Mesothelial cell of epicardium (in vitro differentiated cells): ENCODE measurements at regions not wholly inside any gene's neighbourhood (a gene's known extent, or its start where the extent isn't known, plus 50 kb on each side); places are given as distances from the start of the nearest gene placed in this dataset.

Experiments
- DNase-seq, 2 experiments: peaks; one replicate each; pipeline ENCODE4 v3.0.0; 2021; ENCODE audit warnings: low spot score in 2 of 2; ENCODE audit not compliant: unreplicated experiment in 2 of 2
- H3K27ac Mint-ChIP-seq: 2 replicates; pipeline ENCODE4 v1.8.0; 2021; ENCODE audit warnings: mixed read lengths
- H3K27me3 Mint-ChIP-seq: 2 replicates; pipeline ENCODE4 v1.8.0; 2021; ENCODE audit warnings: low read depth, mixed read lengths
- H3K36me3 Mint-ChIP-seq: 2 replicates; pipeline ENCODE4 v1.8.0; 2021; ENCODE audit warnings: mixed read lengths
- H3K4me1 Mint-ChIP-seq: 2 replicates; pipeline ENCODE4 v1.8.0; 2021; ENCODE audit warnings: mixed read lengths
- H3K4me3 Mint-ChIP-seq: 2 replicates; pipeline ENCODE4 v1.8.0; 2021; ENCODE audit warnings: mild to moderate bottlenecking, moderate library complexity, mixed read lengths
- H3K9me3 Mint-ChIP-seq: 2 replicates; pipeline ENCODE4 v1.8.0; 2021; ENCODE audit warnings: mixed read lengths
- CTCF ChIP-seq: fragments of 200-600 bp; sonication (generic); IDR thresholded peaks from one replicate; pipeline ENCODE4 v1.5.0; 2021; ENCODE audit warnings: antibody characterized with exemption; ENCODE audit not compliant: unreplicated experiment

- Mint-ChIP-seq H3K36me3 (no peaks in the 10 kb centered on the region), H3K9me3 (no peaks in the 10 kb centered on the region), H3K4me3 (no peak overlapping the region), H3K27me3 (no peaks in the 10 kb centered on the region), H3K27ac (peak overlapping the region; percentile 30), H3K4me1 (peaks cover 16% of the 10 kb centered on the region)
- DNase-seq, result no peak
- TF ChIP-seq CTCF, result no peak
Observed at GRCh38 chr5:74105126-74105780, 479.3 kb downstream of the ARHGEF28 start.

GRCh38 chr5:74103131-74104023, 477.4 kb downstream of the ARHGEF28 start:
- Mint-ChIP-seq H3K9me3 (peaks cover 8% of the 10 kb centered on the region), H3K4me1 (peaks cover 18% of the 10 kb centered on the region), H3K27me3 (no peaks in the 10 kb centered on the region), H3K27ac (no peak overlapping the region), H3K36me3 (no peaks in the 10 kb centered on the region), H3K4me3 (no peak overlapping the region)
- DNase-seq, result no peak
- TF ChIP-seq CTCF, result no peak

- Mint-ChIP-seq H3K36me3 (no peaks in the 10 kb centered on the region), H3K4me1 (peaks cover 15% of the 10 kb centered on the region), H3K4me3 (no peak overlapping the region), H3K27me3 (no peaks in the 10 kb centered on the region), H3K9me3 (peaks cover 8% of the 10 kb centered on the region), H3K27ac (peak overlapping the region; percentile 50)
- TF ChIP-seq CTCF, result no peak
- DNase-seq, result no peak
Observed at GRCh38 chr5:74100268-74100665, 474.3 kb downstream of the ARHGEF28 start.

GRCh38 chr5:74099538-74100267, 473.7 kb downstream of the ARHGEF28 start:
- peaks cover 12% of the 10 kb centered on the region for H3K4me1 Mint-ChIP-seq
- no peak for TF ChIP-seq CTCF
- no peak overlapping the region for H3K27ac Mint-ChIP-seq
- no peaks in the 10 kb centered on the region for H3K27me3 Mint-ChIP-seq
- H3K9me3 Mint-ChIP-seq, result peaks cover 8% of the 10 kb centered on the region
- H3K36me3 Mint-ChIP-seq, result no peaks in the 10 kb centered on the region
- DNase-seq, result no peak
- H3K4me3 Mint-ChIP-seq, result no peak overlapping the region

GRCh38 chr5:74098941-74099340, 472.9 kb downstream of the ARHGEF28 start:
- no peak for TF ChIP-seq CTCF
- peaks cover 8% of the 10 kb centered on the region for H3K9me3 Mint-ChIP-seq
- no peak for DNase-seq
- no peaks in the 10 kb centered on the region for H3K36me3 Mint-ChIP-seq
- no peak overlapping the region for H3K4me3 Mint-ChIP-seq
- H3K4me1 Mint-ChIP-seq, result peaks cover 14% of the 10 kb centered on the region
- no peaks in the 10 kb centered on the region for H3K27me3 Mint-ChIP-seq
- H3K27ac Mint-ChIP-seq, result no peak overlapping the region
